HepG2 (cell line): ENCODE measurements at regions not wholly inside any gene's neighbourhood (a gene's known extent, or its start where the extent isn't known, plus 50 kb on each side); places are given as distances from the start of the nearest gene placed in this dataset.

ENCODE experiments used
- ATAC-seq: fragments of 200-7000 bp; cut with Tn5 transposase; 3 replicates; pipeline ENCODE4 v1.9.1; 2020; ENCODE audit warnings: mild to moderate bottlenecking, moderate library complexity
- BruUV-seq: library from RNA; stranded (reverse); fragments of 400-500 nt; replicated peaks from 2 replicates; lab custom pipeline; 2021; lab: Mats Ljungman, UMichigan
- CTCF ChIA-PET: fragments of 300-600 bp; formaldehyde crosslinking; extraction: SDS; loops from one replicate; lab custom pipeline; 2021; ENCODE audit warnings: low total read pairs, inconsistent platforms, low intra/inter-chr PET ratio; lab: Yijun Ruan, JAX
- POLR2A ChIA-PET: fragments of 350-600 bp; sonication (Branson Sonifier 250); formaldehyde crosslinking; loops from one replicate; lab custom pipeline; 2020; ENCODE audit warnings: antibody characterized with exemption, inconsistent platforms; lab: Yijun Ruan, JAX
- DNase-seq: peaks from one replicate; pipeline ENCODE4 v3.0.0-alpha.2; 2015; ENCODE audit warnings: low spot score
- FAIRE-seq: peaks from 3 replicates; lab custom pipeline; 2011; peaks lifted over from hg19 to GRCh38; lab: Jason Lieb, UNC
- H2AFZ ChIP-seq: one replicate; pipeline ENCODE4 v1.6.1; 2011; ENCODE audit warnings: low read length, inconsistent platforms
- H3K27ac ChIP-seq: fragments of 300-600 bp; 3 replicates; pipeline ENCODE4 v1.8.0; 2011; ENCODE audit warnings: mixed run types, mild to moderate bottlenecking, mixed read lengths, low read length, inconsistent platforms; ENCODE audit not compliant: insufficient read depth; ENCODE audit errors: extremely low read length
- H3K27me3 ChIP-seq, 2 experiments: fragments of 200-600 bp in 1 of 2; 2 replicates in 1 of 2; 3 replicates in 1 of 2; pipeline versions ENCODE4 v1.6.0 to v1.8.0; 2011; ENCODE audit warnings: low read length in 2 of 2, mild to moderate bottlenecking in 2 of 2, moderate library complexity in 2 of 2, inconsistent platforms in 1 of 2; ENCODE audit not compliant: insufficient read depth in 2 of 2, control insufficient read depth in 1 of 2
- H3K36me3 ChIP-seq, 2 experiments: fragments of 200-600 bp in 1 of 2; replicated peaks in 1 of 2; 2 replicates in 1 of 2; 3 replicates in 1 of 2; pipeline versions ENCODE4 v1.5.1 to v1.8.0; 2011; ENCODE audit warnings: low read length in 2 of 2, inconsistent platforms in 1 of 2; ENCODE audit not compliant: insufficient read depth in 2 of 2, control insufficient read depth in 1 of 2
- H3K4me1 ChIP-seq: 2 replicates; pipeline ENCODE4 v1.5.1; 2012; ENCODE audit warnings: low read length, inconsistent platforms; ENCODE audit not compliant: insufficient read depth
- H3K4me2 ChIP-seq: 2 replicates; pipeline ENCODE4 v1.6.0; 2011; ENCODE audit warnings: low read depth, low read length, inconsistent platforms
- H3K4me3 ChIP-seq, 3 experiments: fragments of 200-600 bp in 1 of 3; sonication (generic), shearing (Covaris generic) in 1 of 3; replicated peaks in 1 of 3; 2 replicates each; pipeline ENCODE4 v1.5.1; 2011 to 2016; ENCODE audit warnings: low read length in 3 of 3, inconsistent platforms in 2 of 3, low read depth in 2 of 3, mild to moderate bottlenecking in 2 of 3, control low read depth in 1 of 3, mixed read lengths in 1 of 3; ENCODE audit not compliant: insufficient read depth in 1 of 3
- H3K79me2 ChIP-seq: one replicate; pipeline ENCODE4 v1.6.1; 2011; ENCODE audit warnings: low read length, inconsistent platforms; ENCODE audit not compliant: insufficient read depth
- H3K9ac ChIP-seq: 2 replicates; pipeline ENCODE4 v1.6.0; 2011; ENCODE audit warnings: mild to moderate bottlenecking, low read depth, low read length, inconsistent platforms; ENCODE audit not compliant: insufficient read depth
- H3K9me3 ChIP-seq: 2 replicates; pipeline ENCODE4 v1.5.1; 2012; ENCODE audit warnings: mild to moderate bottlenecking, low read length
- H4K20me1 ChIP-seq: 2 replicates; pipeline ENCODE4 v1.6.0; 2011; ENCODE audit warnings: inconsistent platforms, mild to moderate bottlenecking, low read length, moderate library complexity; ENCODE audit not compliant: insufficient read depth
- AGO1 ChIP-seq: fragments of 200-400 bp; formaldehyde crosslinking; IDR thresholded peaks from 2 replicates; pipeline ENCODE4 v1.6.1; 2017; ENCODE audit warnings: mild to moderate bottlenecking, low read depth, low read length, moderate library complexity; ENCODE audit not compliant: poor library complexity, severe bottlenecking
- ARNT2 ChIP-seq: sonication (generic); formaldehyde crosslinking; IDR thresholded peaks from 2 replicates; pipeline ENCODE4 v1.8.0; 2022; ENCODE audit warnings: mild to moderate bottlenecking, low read depth, missing genetic modification reagents, moderate library complexity
- BRF2 ChIP-seq: sonication (generic); formaldehyde crosslinking; IDR thresholded peaks from 2 replicates; pipeline ENCODE4 v1.8.1; 2022; ENCODE audit warnings: mild to moderate bottlenecking, missing genetic modification reagents
- CHCHD3 ChIP-seq: sonication (generic); formaldehyde crosslinking; IDR thresholded peaks from 2 replicates; pipeline ENCODE4 v1.8.0; 2022; ENCODE audit warnings: mild to moderate bottlenecking, missing genetic modification reagents, moderate library complexity
- ELF4 ChIP-seq: sonication (generic); formaldehyde crosslinking; IDR thresholded peaks from 2 replicates; pipeline ENCODE4 v1.5.0; 2020; ENCODE audit warnings: missing genetic modification reagents, mild to moderate bottlenecking, moderate library complexity, borderline replicate concordance
- FOXA1 ChIP-seq, 2 experiments: fragments of 450-650 bp in 1 of 2; sonication (generic) in 1 of 2; formaldehyde crosslinking in 1 of 2; IDR thresholded peaks; 2 replicates each; pipeline versions ENCODE4 v1.4.0 to v1.6.1; 2016 to 2020; ENCODE audit warnings: missing genetic modification reagents in 1 of 2
- GATAD1 ChIP-seq: IDR thresholded peaks from 2 replicates; pipeline ENCODE4 v1.6.1; 2016; ENCODE audit warnings: missing genetic modification reagents, missing compliant biosample characterization
- GLI4 ChIP-seq: sonication (generic); formaldehyde crosslinking; IDR thresholded peaks from 2 replicates; pipeline ENCODE4 v1.5.1; 2020; ENCODE audit warnings: missing genetic modification reagents, mild to moderate bottlenecking, moderate library complexity, borderline replicate concordance
- HDAC1 ChIP-seq: sonication (generic); formaldehyde crosslinking; IDR thresholded peaks from 2 replicates; pipeline ENCODE4 v1.5.1; 2020; ENCODE audit warnings: mild to moderate bottlenecking, missing genetic modification reagents
- HMG20B ChIP-seq: conservative IDR thresholded peaks from 2 replicates; pipeline ENCODE4 v1.6.1; 2016; ENCODE audit warnings: missing genetic modification reagents, missing compliant biosample characterization
- ONECUT2 ChIP-seq: sonication (generic); formaldehyde crosslinking; IDR thresholded peaks from 2 replicates; pipeline ENCODE4 v1.4.0; 2020; ENCODE audit warnings: missing genetic modification reagents
- SIN3B ChIP-seq: fragments of 150-350 bp; IDR thresholded peaks from 2 replicates; pipeline ENCODE4 v1.6.1; 2014; ENCODE audit warnings: low read length
- SPEN ChIP-seq: sonication (generic); formaldehyde crosslinking; IDR thresholded peaks from 2 replicates; pipeline ENCODE4 v1.5.1; 2020; ENCODE audit warnings: low read depth, mild to moderate bottlenecking, missing genetic modification reagents
- SRF ChIP-seq: IDR thresholded peaks from 2 replicates; pipeline ENCODE4 v1.6.1; 2011; ENCODE audit warnings: mild to moderate bottlenecking, low read depth, low read length, moderate library complexity
- YEATS2 ChIP-seq: sonication (generic); formaldehyde crosslinking; IDR thresholded peaks from 2 replicates; pipeline ENCODE4 v1.4.0; 2020; ENCODE audit warnings: missing genetic modification reagents, borderline replicate concordance
- ZBTB43 ChIP-seq: sonication (generic); formaldehyde crosslinking; conservative IDR thresholded peaks from 2 replicates; pipeline ENCODE4 v1.4.0; 2020; ENCODE audit warnings: missing genetic modification reagents
- ZNF160 ChIP-seq: sonication (generic); formaldehyde crosslinking; IDR thresholded peaks from 2 replicates; pipeline ENCODE4 v1.8.0; 2022; ENCODE audit warnings: mild to moderate bottlenecking, inconsistent platforms, missing genetic modification reagents
- ZNF280B ChIP-seq: sonication (generic); formaldehyde crosslinking; IDR thresholded peaks from 2 replicates; pipeline ENCODE4 v1.5.0; 2020; ENCODE audit warnings: missing genetic modification reagents, mild to moderate bottlenecking, borderline replicate concordance
- ZNF350 ChIP-seq: sonication (generic); formaldehyde crosslinking; IDR thresholded peaks from 2 replicates; pipeline ENCODE4 v1.4.0; 2020; ENCODE audit warnings: mild to moderate bottlenecking, low read depth, missing genetic modification reagents, borderline replicate concordance
- ZNF446 ChIP-seq: sonication (generic); formaldehyde crosslinking; IDR thresholded peaks from 2 replicates; pipeline ENCODE4 v1.5.0; 2020; ENCODE audit warnings: mild to moderate bottlenecking, missing genetic modification reagents
- WGBS: methylation state at CpG from one replicate; pipeline ENCODE4 v1.1.6; 2017; ENCODE audit warnings: low lambda C conversion rate; 5-methylcytosine and 5-hydroxymethylcytosine counted together
- in situ Hi-C: cut with HindIII; loops from 2 replicates; pipeline ENCODE4 v1.10.0; 2017; ENCODE audit warnings: low pct_unique_long_range_greater_than_20kb; ENCODE audit not compliant: extremely low pct_ligation_motif_present
- intact Hi-C: fragments of 100-400 bp; cut with micrococcal nuclease; formaldehyde crosslinking; loops from one replicate; pipeline ENCODE4 v1.10.0; 2022; ENCODE audit not compliant: unreplicated experiment

GRCh38 chrX:109848461-109849050 lies 115.5 kb upstream of the ACSL4 start:
- peak; percentile 95 for ATAC-seq
- Histone ChIP-seq H3K4me2 (peak overlapping the region; percentile 36; the same call in 1 of the 2 replicates), H3K27ac (peak overlapping the region; percentile 62), H3K79me2 (no peaks in the 10 kb centered on the region), H3K9ac (0 out of 2 replicates have a peak overlapping the region, but pooled peaks have one; percentile 22), H4K20me1 (no peaks in the 10 kb centered on the region), H3K4me3 (no peak overlapping the region), H3K36me3 (no peaks in the 10 kb centered on the region), H3K27me3 (no peaks in the 10 kb centered on the region), H2AFZ (no peak overlapping the region), H3K4me1 (peaks cover 89% of the 10 kb centered on the region), H3K9me3 (no peaks in the 10 kb centered on the region)
- in situ Hi-C loops: no loop called here
- 8% methylated on average over 3 of the region's 4 CpGs for WGBS
- DNase-seq: peak; percentile 66
- intact Hi-C loops: no loop called here
- FAIRE-seq: peak; percentile 97
- ChIA-PET POLR2A (interaction anchor here (1.0 to 1.5 kb wide), 5 partner anchors 17 to 128 kb away, joined by 3 to 11 read pairs (median 3); no protein-coding TSS in a partner anchor), CTCF (no interaction called here)
- no TSS peak for BruUV-seq
- TF ChIP-seq SRF (no peak), ZNF160 (no peak), ZBTB43 (no peak), SPEN (CRISPR knock-in tag) (no peak), CHCHD3 (CRISPR knock-in tag) (no peak), GLI4 (no peak), ZNF350 (CRISPR knock-in tag) (no peak), ZNF280B (CRISPR knock-in tag) (no peak), FOXA1 (IDR thresholded peaks at IDR 0.05) (no peak), FOXA1 (CRISPR knock-in tag; IDR thresholded peaks at IDR 0.05) (no peak), ZNF446 (CRISPR knock-in tag) (no peak), YEATS2 (no peak), HMG20B (CRISPR knock-in tag) (no peak), HDAC1 (CRISPR knock-in tag) (no peak; the same call in 1 of the 2 replicates), ARNT2 (no peak), ONECUT2 (CRISPR knock-in tag) (peak; percentile 12; the same call in 1 of the 2 replicates), AGO1 (no peak), BRF2 (CRISPR knock-in tag) (no peak), ELF4 (CRISPR knock-in tag) (no peak), SIN3B (no peak), GATAD1 (no peak)
